ENCODE measurements at regions not wholly inside any gene's neighbourhood (a gene's known extent, or its start where the extent isn't known, plus 50 kb on each side); places are given as distances from the start of the nearest gene placed in this dataset.

- TF ChIP-seq, protein P1, sequence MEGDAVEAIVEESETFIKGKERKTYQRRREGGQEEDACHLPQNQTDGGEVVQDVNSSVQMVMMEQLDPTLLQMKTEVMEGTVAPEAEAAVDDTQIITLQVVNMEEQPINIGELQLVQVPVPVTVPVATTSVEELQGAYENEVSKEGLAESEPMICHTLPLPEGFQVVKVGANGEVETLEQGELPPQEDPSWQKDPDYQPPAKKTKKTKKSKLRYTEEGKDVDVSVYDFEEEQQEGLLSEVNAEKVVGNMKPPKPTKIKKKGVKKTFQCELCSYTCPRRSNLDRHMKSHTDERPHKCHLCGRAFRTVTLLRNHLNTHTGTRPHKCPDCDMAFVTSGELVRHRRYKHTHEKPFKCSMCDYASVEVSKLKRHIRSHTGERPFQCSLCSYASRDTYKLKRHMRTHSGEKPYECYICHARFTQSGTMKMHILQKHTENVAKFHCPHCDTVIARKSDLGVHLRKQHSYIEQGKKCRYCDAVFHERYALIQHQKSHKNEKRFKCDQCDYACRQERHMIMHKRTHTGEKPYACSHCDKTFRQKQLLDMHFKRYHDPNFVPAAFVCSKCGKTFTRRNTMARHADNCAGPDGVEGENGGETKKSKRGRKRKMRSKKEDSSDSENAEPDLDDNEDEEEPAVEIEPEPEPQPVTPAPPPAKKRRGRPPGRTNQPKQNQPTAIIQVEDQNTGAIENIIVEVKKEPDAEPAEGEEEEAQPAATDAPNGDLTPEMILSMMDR (IDR thresholded peaks at IDR 0.05): no peak
- TF ChIP-seq POLR2A (IDR thresholded peaks at IDR 0.05; ENCODE audit: low read depth) (no peak), EP300 (IDR thresholded peaks at IDR 0.05) (no peak), POLR2AphosphoS5 (IDR thresholded peaks at IDR 0.05) (no peak)
Measured at GRCh38 chr5:36436306-36436705, 134.6 kb upstream of the RANBP3L start.

All from esophagus muscularis mucosa (tissue), 4 donors.